ENCODE measurements at regions not wholly inside any gene's neighbourhood (a gene's known extent, or its start where the extent isn't known, plus 50 kb on each side); places are given as distances from the start of the nearest gene placed in this dataset.
"Not testable (repeated sequence)": the region's sequence is repeated elsewhere in the genome, so short reads cannot be mapped to it uniquely, and the experiment has no call there.

GRCh38 chr2:235443580-235443979 is 50.3 kb upstream of the AGAP1 start:
- TF ChIP-seq POLR2AphosphoS5, POU2F2, POLR2A, TAF1 (IDR thresholded peaks at IDR 0.05; ENCODE audit: low read depth, low read length): not testable (repeated sequence)

Data from GM12891 (cell line).